ENCODE measurements at regions not wholly inside any gene's neighbourhood (a gene's known extent, or its start where the extent isn't known, plus 50 kb on each side); places are given as distances from the start of the nearest gene placed in this dataset.
"Not testable (repeated sequence)": the region's sequence is repeated elsewhere in the genome, so short reads cannot be mapped to it uniquely, and the experiment has no call there.

DNA sequence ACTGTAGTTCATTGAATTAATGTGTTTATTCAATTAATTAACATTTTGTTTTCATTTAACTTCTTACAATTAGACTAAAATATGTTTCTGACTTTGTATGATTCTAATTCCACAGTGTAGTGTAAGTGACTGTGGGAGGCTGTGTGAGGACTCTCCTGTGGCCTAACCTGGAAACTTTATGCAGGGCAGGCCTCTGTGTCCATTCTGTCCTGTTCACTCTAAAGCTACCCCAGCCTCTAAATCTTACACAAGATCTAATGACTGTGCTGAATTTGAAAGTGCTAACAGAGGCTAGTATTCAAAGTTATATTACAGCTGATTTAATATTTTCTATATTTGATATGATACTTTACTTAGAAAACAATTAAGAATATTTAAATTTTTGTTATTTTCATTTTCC is 270.5 kb upstream of the CDH19 start:
- Histone ChIP-seq H3K4me3 (no peak overlapping the region), H3K9ac (no peak overlapping the region), H3K27ac (no peak overlapping the region), H2AFZ (replicated peaks) (no peak overlapping the region), H3K27me3 (no peaks in the 10 kb centered on the region), H3K4me1 (no peaks in the 10 kb centered on the region), H3F3A (ENCODE audit: low read depth) (no peaks in the 10 kb centered on the region), H3K9me3 (ENCODE audit: low read depth) (no peaks in the 10 kb centered on the region), H3K4me2 (no peak overlapping the region), H3K79me2 (ENCODE audit: low read depth) (no peaks in the 10 kb centered on the region), H4K20me1 (ENCODE audit: low read depth) (no peaks in the 10 kb centered on the region), H3K36me3 (no peaks in the 10 kb centered on the region)
- no peak overlapping the region for H3K27ac Mint-ChIP-seq
- H3K36me3 Mint-ChIP-seq: no peaks in the 10 kb centered on the region
- TF ChIP-seq, protein P1, sequence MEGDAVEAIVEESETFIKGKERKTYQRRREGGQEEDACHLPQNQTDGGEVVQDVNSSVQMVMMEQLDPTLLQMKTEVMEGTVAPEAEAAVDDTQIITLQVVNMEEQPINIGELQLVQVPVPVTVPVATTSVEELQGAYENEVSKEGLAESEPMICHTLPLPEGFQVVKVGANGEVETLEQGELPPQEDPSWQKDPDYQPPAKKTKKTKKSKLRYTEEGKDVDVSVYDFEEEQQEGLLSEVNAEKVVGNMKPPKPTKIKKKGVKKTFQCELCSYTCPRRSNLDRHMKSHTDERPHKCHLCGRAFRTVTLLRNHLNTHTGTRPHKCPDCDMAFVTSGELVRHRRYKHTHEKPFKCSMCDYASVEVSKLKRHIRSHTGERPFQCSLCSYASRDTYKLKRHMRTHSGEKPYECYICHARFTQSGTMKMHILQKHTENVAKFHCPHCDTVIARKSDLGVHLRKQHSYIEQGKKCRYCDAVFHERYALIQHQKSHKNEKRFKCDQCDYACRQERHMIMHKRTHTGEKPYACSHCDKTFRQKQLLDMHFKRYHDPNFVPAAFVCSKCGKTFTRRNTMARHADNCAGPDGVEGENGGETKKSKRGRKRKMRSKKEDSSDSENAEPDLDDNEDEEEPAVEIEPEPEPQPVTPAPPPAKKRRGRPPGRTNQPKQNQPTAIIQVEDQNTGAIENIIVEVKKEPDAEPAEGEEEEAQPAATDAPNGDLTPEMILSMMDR (IDR thresholded peaks at IDR 0.05): no peak
- no peak for TF ChIP-seq EZH2phosphoT487 (IDR thresholded peaks at IDR 0.05)
- TF ChIP-seq EZH2 (IDR thresholded peaks at IDR 0.05): no peak
- H3K27me3 Mint-ChIP-seq (ENCODE audit: insufficient read depth, low read depth): peaks cover 2% of the 10 kb centered on the region
- no peaks in the 10 kb centered on the region for H3K4me1 Mint-ChIP-seq
- no peaks in the 10 kb centered on the region for H3K9me3 Mint-ChIP-seq
- no peak for DNase-seq (ENCODE audit: low spot score)
- H3K4me3 Mint-ChIP-seq: no peak overlapping the region

DNA sequence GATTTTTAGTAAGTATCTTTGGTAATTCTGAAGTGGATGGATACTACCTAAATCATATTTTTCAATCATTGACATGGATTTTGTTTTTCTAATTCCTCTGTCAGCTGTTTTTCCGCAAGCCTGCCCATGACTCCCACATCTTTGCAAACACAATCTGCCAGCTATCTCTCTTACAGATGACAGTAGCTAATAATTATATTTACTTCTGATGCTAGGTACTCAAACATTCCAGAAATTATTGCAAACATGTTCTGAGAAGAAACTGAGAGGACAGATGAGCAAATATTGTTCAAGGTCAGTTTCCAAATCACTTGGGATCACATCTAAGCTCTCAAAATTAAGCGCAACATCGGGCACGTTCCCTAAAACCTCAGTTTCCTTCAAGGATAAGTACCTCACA is 270.0 kb upstream of the CDH19 start:
- no peaks in the 10 kb centered on the region for H3K27me3 ChIP-seq
- Mint-ChIP-seq H3K27me3 (ENCODE audit: insufficient read depth, low read depth) (peaks cover 2% of the 10 kb centered on the region), H3K36me3 (no peaks in the 10 kb centered on the region), H3K4me1 (no peaks in the 10 kb centered on the region), H3K27ac (no peak overlapping the region), H3K9me3 (no peaks in the 10 kb centered on the region), H3K4me3 (no peak overlapping the region)
- DNase-seq (ENCODE audit: low spot score): no peak
- no peak for TF ChIP-seq EZH2 (IDR thresholded peaks at IDR 0.05)
- TF ChIP-seq, protein P1 (IDR thresholded peaks at IDR 0.05): no peak
- no peak for TF ChIP-seq EZH2phosphoT487 (IDR thresholded peaks at IDR 0.05)
- H3K36me3 ChIP-seq: no peaks in the 10 kb centered on the region
- no peaks in the 10 kb centered on the region for H3K4me1 ChIP-seq
- no peaks in the 10 kb centered on the region for H3K79me2 ChIP-seq (ENCODE audit: low read depth)
- no peak overlapping the region for H3K9ac ChIP-seq
- no peak overlapping the region for H3K4me2 ChIP-seq
- H3K9me3 ChIP-seq (ENCODE audit: low read depth): no peaks in the 10 kb centered on the region
- H2AFZ ChIP-seq (replicated peaks): no peak overlapping the region
- no peaks in the 10 kb centered on the region for H4K20me1 ChIP-seq (ENCODE audit: low read depth)
- no peak overlapping the region for H3K4me3 ChIP-seq
- H3K27ac ChIP-seq: no peak overlapping the region
- no peaks in the 10 kb centered on the region for H3F3A ChIP-seq (ENCODE audit: low read depth)

DNA sequence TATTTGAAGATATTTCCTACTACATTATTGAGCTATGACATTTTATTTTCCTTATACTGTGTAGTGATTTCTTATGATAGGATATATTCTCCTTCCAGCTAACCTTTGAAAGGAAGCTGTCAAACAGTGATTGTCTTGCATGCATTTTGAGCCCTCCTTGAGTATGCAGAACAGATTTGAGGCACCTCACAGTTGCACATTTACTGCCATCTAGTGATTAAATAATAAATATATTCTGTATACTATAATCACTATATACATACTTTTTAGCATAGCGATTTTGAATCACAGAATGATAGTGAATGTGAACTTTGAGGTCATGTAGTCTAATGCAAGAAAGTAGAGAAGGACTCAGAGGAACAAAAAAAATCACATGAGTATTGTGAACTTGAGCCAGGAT is 268.4 kb upstream of the CDH19 start:
- Histone ChIP-seq H3K27me3 (no peaks in the 10 kb centered on the region), H3K4me2 (no peak overlapping the region), H2AFZ (replicated peaks) (no peak overlapping the region), H3F3A (ENCODE audit: low read depth) (no peaks in the 10 kb centered on the region), H3K4me3 (no peak overlapping the region), H3K36me3 (no peaks in the 10 kb centered on the region), H3K9me3 (ENCODE audit: low read depth) (no peaks in the 10 kb centered on the region), H3K4me1 (no peaks in the 10 kb centered on the region), H4K20me1 (ENCODE audit: low read depth) (no peaks in the 10 kb centered on the region), H3K27ac (no peak overlapping the region), H3K79me2 (ENCODE audit: low read depth) (no peaks in the 10 kb centered on the region), H3K9ac (no peak overlapping the region)
- TF ChIP-seq EZH2 (IDR thresholded peaks at IDR 0.05) (no peak), EZH2phosphoT487 (IDR thresholded peaks at IDR 0.05) (no peak)
- TF ChIP-seq, protein P1 (IDR thresholded peaks at IDR 0.05): no peak
- peaks cover 2% of the 10 kb centered on the region for H3K27me3 Mint-ChIP-seq (ENCODE audit: insufficient read depth, low read depth)
- no peak for DNase-seq (ENCODE audit: low spot score)
- no peaks in the 10 kb centered on the region for H3K4me1 Mint-ChIP-seq
- H3K9me3 Mint-ChIP-seq: no peaks in the 10 kb centered on the region
- H3K36me3 Mint-ChIP-seq: no peaks in the 10 kb centered on the region
- no peak overlapping the region for H3K4me3 Mint-ChIP-seq
- H3K27ac Mint-ChIP-seq: no peak overlapping the region

DNA sequence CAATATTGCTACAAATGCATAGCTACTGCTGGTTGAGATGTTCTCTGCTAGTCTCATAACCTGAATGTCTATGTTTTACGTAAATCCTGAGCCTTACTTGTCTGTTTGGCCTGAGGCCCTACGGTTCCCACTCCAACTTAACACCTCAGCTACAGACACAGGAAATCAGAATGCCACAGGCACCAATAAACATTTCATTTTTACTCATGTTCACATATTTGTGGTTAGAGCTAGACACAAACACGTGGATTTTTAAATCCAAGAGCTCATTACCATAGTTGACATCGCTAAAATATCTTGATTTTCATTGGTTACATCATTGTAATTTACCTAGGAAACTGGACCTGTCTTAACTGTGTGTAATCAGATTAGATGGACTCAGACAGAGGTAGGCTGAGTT is 263.8 kb upstream of the CDH19 start:
- Histone ChIP-seq H3K4me1 (no peaks in the 10 kb centered on the region), H3K79me2 (ENCODE audit: low read depth) (no peaks in the 10 kb centered on the region), H3K4me2 (no peak overlapping the region), H3K27me3 (no peaks in the 10 kb centered on the region), H2AFZ (replicated peaks) (no peak overlapping the region), H3K9me3 (ENCODE audit: low read depth) (no peaks in the 10 kb centered on the region), H3K4me3 (no peak overlapping the region), H4K20me1 (ENCODE audit: low read depth) (no peaks in the 10 kb centered on the region), H3K36me3 (no peaks in the 10 kb centered on the region), H3K27ac (no peak overlapping the region), H3K9ac (no peak overlapping the region), H3F3A (ENCODE audit: low read depth) (no peaks in the 10 kb centered on the region)
- Mint-ChIP-seq H3K27ac (no peak overlapping the region), H3K4me3 (no peak overlapping the region), H3K4me1 (no peaks in the 10 kb centered on the region), H3K9me3 (no peaks in the 10 kb centered on the region), H3K27me3 (ENCODE audit: insufficient read depth, low read depth) (no peaks in the 10 kb centered on the region), H3K36me3 (no peaks in the 10 kb centered on the region)
- TF ChIP-seq EZH2phosphoT487 (IDR thresholded peaks at IDR 0.05) (no peak), EZH2 (IDR thresholded peaks at IDR 0.05) (no peak)
- TF ChIP-seq, protein P1 (IDR thresholded peaks at IDR 0.05): no peak
- no peak for DNase-seq (ENCODE audit: low spot score)

DNA sequence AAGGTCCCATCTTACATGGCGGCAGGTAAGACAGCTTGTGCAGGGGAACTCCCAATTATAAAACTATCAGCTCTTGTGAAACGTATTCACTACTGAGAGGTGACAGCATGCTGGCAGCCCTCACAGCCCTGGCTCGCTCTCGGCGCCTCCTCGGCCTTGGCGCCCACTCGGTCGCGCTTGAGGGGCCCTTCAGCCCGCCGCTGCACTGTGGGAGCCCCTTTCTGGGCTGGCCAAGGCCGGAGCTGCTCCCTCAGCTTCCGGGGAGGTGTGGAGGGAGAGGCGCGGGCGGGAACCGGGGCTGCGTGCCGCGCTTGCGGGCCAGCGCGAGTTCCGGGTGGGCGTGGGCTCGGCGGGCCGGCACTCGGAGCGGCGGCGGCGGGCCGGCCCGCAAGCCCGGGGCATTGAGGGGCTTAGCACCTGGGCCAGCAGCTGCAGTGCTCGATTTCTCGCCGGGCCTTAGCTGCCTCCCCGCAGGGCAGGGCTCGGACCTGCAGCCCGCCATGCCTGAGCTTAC is 262.6 kb upstream of the CDH19 start:
- H3K79me2 ChIP-seq (ENCODE audit: low read depth); H3K4me2 ChIP-seq; H3K9me3 Mint-ChIP-seq; H3K4me3 ChIP-seq; H4K20me1 ChIP-seq (ENCODE audit: low read depth); H3K4me1 ChIP-seq; H3K27me3 Mint-ChIP-seq (ENCODE audit: insufficient read depth, low read depth); H3K36me3 ChIP-seq; H3K4me1 Mint-ChIP-seq; H3K9ac ChIP-seq; H2AFZ ChIP-seq (replicated peaks); H3K4me3 Mint-ChIP-seq; H3F3A ChIP-seq (ENCODE audit: low read depth); H3K27ac ChIP-seq; H3K36me3 Mint-ChIP-seq; H3K9me3 ChIP-seq (ENCODE audit: low read depth); H3K27me3 ChIP-seq; DNase-seq (ENCODE audit: low spot score); H3K27ac Mint-ChIP-seq: not testable (repeated sequence)
